ENCODE measurements at regions not wholly inside any gene's neighbourhood (a gene's known extent, or its start where the extent isn't known, plus 50 kb on each side); places are given as distances from the start of the nearest gene placed in this dataset.

DNA sequence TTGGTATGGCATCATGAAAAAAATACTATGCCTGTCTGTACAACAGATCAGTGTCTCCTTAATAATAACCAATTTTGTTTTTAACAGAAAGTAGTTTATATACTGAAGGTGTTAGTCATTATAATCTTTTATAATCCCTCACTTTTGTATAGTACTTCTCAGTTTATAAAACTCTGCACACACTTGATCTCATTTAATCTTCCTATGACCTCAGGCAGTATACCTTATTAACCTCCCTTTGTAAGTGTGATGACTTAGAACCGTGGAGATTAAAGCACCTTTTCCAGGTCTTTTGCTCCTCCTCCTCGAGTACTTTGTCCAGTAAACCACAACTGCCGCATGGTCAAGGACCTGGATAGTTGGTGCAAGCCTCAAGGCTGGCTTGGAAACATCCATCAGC lies 945.5 kb downstream of the EPHA4 start:
- no peak overlapping the region for H3K4me3 Mint-ChIP-seq
- no peaks in the 10 kb centered on the region for H3K27me3 Mint-ChIP-seq (ENCODE audit: low read depth)
- DNase-seq (ENCODE audit: low spot score) = no peak
- no peaks in the 10 kb centered on the region for H3K36me3 Mint-ChIP-seq (ENCODE audit: low read depth)
- no peaks in the 10 kb centered on the region for H3K4me1 Mint-ChIP-seq (ENCODE audit: low read depth)
- no peak overlapping the region for H3K27ac Mint-ChIP-seq
- H3K9me3 Mint-ChIP-seq = no peaks in the 10 kb centered on the region

DNA sequence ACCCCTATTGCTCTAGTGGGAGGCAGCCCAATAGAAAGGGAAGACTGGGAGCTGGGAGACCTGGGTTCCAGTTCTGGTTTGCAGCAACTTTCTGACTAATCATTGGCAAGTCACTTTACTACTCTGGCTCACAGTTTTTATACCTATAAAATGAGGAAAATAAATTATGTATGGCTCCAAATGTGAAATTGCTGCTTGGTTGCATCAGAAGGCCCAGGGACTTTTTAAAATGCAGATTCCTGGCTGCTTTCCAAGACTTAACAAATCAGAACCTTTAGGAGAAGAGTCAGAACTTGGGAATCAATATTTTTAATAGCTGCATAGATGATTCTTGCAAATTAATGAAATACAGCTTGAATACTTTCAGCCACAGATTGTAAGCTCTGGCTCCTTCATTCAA lies 943.9 kb downstream of the EPHA4 start:
- no peaks in the 10 kb centered on the region for H3K36me3 Mint-ChIP-seq (ENCODE audit: low read depth)
- H3K27me3 Mint-ChIP-seq (ENCODE audit: low read depth) = no peaks in the 10 kb centered on the region

DNA sequence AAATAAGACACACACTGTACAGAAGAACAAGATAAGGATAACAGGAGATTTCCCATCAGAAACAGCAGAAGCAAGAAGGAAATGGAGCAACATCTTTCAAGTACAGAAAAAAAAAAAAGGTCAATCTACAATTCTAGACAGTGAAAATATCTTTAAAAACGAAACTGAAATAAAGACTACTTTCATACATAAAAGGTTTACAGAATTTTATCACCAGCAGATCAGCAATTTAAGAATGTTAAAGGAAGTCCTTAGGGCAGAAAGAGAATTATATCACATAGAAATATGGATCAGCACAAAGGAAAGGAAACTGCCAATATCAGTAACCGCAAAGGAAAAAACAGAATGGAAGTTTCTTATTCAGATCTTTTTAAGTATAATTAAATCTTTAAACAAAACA lies 931.0 kb downstream of the EPHA4 start:
- H3K4me1 Mint-ChIP-seq (ENCODE audit: low read depth) = peaks cover 8% of the 10 kb centered on the region
- H3K36me3 Mint-ChIP-seq (ENCODE audit: low read depth) = no peaks in the 10 kb centered on the region
- peaks cover 2% of the 10 kb centered on the region for H3K27me3 Mint-ChIP-seq (ENCODE audit: low read depth)
- H3K4me3 Mint-ChIP-seq = no peak overlapping the region
- no peak for DNase-seq (ENCODE audit: low spot score)
- no peaks in the 10 kb centered on the region for H3K9me3 Mint-ChIP-seq
- H3K27ac Mint-ChIP-seq = no peak overlapping the region

More for the DNA sequence above, 943.9 kb downstream of the EPHA4 start:
- no peak overlapping the region for H3K4me3 Mint-ChIP-seq
- H3K27ac Mint-ChIP-seq = no peak overlapping the region
- H3K9me3 Mint-ChIP-seq = no peaks in the 10 kb centered on the region
- H3K4me1 Mint-ChIP-seq (ENCODE audit: low read depth) = no peaks in the 10 kb centered on the region
- DNase-seq (ENCODE audit: low spot score) = no peak

DNA sequence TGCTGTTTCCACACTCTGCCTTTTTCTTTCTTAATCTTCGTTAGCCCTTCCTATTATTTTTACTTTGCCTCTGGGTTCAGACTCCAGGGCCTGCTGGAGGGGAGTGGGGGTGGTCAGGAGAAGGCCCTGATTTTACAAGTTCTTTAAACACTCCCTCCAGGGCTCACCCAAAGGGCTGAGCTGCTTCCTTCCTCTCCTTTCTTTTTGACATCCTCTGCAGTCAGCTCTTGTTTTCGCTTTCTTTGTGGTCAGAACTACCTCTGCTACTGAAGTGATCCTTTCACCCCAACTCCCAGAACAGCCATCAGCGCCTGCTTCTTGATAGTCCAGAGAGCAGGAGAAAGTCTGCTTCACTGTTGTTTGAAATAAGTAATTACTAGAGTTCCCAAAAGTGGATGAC lies 925.7 kb downstream of the EPHA4 start:
- H3K27ac Mint-ChIP-seq = no peak overlapping the region
- H3K4me3 Mint-ChIP-seq = no peak overlapping the region
- no peaks in the 10 kb centered on the region for H3K9me3 Mint-ChIP-seq
- no peaks in the 10 kb centered on the region for H3K36me3 Mint-ChIP-seq (ENCODE audit: low read depth)
- H3K4me1 Mint-ChIP-seq (ENCODE audit: low read depth) = peaks cover 1% of the 10 kb centered on the region
- no peak for DNase-seq (ENCODE audit: low spot score)
- peaks cover 2% of the 10 kb centered on the region for H3K27me3 Mint-ChIP-seq (ENCODE audit: low read depth)

DNA sequence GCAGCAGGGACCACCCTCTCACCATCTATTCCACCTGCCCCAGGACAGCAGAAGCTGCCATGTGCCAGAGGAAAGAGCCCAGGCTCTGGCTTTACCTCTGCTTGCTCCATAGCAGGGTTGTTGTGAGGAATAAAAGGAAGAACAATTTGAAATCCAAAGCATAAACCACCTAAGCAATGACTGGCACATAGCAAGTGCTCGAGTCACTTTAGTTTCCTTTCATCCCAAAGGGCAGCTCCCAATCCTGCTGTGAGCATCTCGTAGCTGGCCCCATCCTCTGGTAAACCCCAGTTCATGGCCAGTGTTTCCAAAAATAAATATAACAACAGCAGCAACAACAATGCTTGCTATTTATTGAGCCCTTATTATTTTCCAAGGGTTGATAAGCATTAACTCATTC lies 923.5 kb downstream of the EPHA4 start:
- no peak overlapping the region for H3K27ac Mint-ChIP-seq
- no peaks in the 10 kb centered on the region for H3K9me3 Mint-ChIP-seq
- no peak overlapping the region for H3K4me3 Mint-ChIP-seq
- no peaks in the 10 kb centered on the region for H3K4me1 Mint-ChIP-seq (ENCODE audit: low read depth)
- H3K36me3 Mint-ChIP-seq (ENCODE audit: low read depth) = no peaks in the 10 kb centered on the region
- no peaks in the 10 kb centered on the region for H3K27me3 Mint-ChIP-seq (ENCODE audit: low read depth)
- DNase-seq (ENCODE audit: low spot score) = no peak

DNA sequence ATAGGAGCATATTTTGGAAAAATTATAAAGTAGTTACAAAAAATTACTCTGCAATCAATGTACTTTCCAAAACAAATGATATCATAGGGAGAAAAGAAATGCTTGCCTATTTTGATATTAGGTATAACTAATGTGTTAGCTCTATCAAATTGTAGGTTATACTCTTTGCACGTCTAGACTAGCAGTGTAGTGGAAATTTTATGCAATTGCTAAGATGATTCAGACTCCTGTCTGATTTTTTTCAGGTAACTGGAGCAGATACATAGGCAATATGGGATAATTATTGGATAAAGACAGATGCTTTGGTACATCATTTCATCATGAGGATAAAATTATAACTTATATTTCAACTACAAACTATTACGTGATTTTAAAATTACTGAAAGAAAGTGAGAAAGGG lies 918.3 kb downstream of the EPHA4 start:
- H3K9me3 Mint-ChIP-seq = no peaks in the 10 kb centered on the region
- no peaks in the 10 kb centered on the region for H3K36me3 Mint-ChIP-seq (ENCODE audit: low read depth)
- H3K27ac Mint-ChIP-seq = no peak overlapping the region
- no peaks in the 10 kb centered on the region for H3K4me1 Mint-ChIP-seq (ENCODE audit: low read depth)
- H3K4me3 Mint-ChIP-seq = no peak overlapping the region
- no peaks in the 10 kb centered on the region for H3K27me3 Mint-ChIP-seq (ENCODE audit: low read depth)
- no peak for DNase-seq (ENCODE audit: low spot score)

DNA sequence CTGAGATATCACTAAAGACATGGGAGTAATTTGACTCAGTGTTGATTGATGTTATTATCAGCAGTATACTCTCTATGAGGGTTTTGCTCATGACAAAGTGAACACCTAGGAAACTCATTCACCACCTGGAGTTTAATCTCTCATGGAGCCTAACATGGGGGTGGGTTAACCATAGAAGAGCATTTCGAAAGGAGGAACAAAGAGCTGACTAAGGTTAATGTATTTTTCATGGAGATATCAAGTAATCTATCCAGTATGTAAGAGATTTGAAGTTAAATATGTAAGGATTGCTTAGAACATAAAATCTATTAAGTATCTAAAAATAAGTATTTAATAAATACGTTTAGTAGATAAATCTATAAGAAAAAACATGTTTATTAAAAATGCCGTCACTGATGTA lies 917.8 kb downstream of the EPHA4 start:
- Mint-ChIP-seq H3K9me3 (no peaks in the 10 kb centered on the region), H3K27ac (no peak overlapping the region), H3K27me3 (ENCODE audit: low read depth) (no peaks in the 10 kb centered on the region), H3K36me3 (ENCODE audit: low read depth) (no peaks in the 10 kb centered on the region), H3K4me1 (ENCODE audit: low read depth) (no peaks in the 10 kb centered on the region), H3K4me3 (no peak overlapping the region)
- no peak for DNase-seq (ENCODE audit: low spot score)

DNA sequence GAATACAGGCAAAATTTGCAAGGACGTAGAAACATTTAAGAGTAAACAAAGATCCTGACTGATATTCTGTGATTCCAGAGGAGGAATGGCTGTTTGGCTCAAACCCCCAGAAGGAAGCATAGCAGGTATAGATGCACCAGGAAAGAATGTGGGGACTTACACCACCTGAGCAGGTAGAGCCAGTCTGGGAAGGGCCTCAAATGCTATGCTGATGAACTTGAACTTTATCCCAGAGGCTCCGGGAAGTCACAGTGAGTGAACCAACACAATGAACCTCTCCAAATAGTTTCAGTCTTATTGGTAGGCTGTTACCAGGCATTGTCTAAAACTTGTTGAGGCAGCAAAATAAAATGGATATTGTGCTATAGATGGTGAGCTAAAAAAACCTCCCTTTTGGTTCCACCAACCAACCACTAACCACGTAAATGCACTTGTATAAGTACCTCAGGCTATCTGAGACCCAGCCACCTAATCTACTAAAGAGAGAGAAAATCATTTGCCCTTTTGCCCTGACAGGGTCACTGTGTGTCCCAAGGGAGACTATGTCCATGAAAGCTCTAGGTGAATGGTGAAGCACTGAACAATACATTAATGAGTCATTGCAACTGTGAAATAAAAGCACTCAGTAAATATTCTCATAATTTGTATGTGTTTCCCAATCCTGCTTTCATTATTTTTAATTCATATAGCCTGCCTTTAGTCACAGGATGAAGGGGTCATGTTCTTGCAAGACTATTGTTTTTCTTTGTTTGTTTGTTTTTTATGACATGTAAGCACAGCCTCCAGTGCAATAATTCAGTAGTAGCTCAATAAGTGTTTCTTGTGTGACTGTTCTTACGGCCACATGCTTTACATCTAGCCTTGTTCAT lies 911.6 kb downstream of the EPHA4 start:
- no peaks in the 10 kb centered on the region for H3K27me3 Mint-ChIP-seq (ENCODE audit: low read depth)
- DNase-seq (ENCODE audit: low spot score) = no peak
- H3K4me1 Mint-ChIP-seq (ENCODE audit: low read depth) = no peaks in the 10 kb centered on the region
- no peaks in the 10 kb centered on the region for H3K9me3 Mint-ChIP-seq
- H3K4me3 Mint-ChIP-seq = no peak overlapping the region
- H3K27ac Mint-ChIP-seq = no peak overlapping the region
- no peaks in the 10 kb centered on the region for H3K36me3 Mint-ChIP-seq (ENCODE audit: low read depth)

DNA sequence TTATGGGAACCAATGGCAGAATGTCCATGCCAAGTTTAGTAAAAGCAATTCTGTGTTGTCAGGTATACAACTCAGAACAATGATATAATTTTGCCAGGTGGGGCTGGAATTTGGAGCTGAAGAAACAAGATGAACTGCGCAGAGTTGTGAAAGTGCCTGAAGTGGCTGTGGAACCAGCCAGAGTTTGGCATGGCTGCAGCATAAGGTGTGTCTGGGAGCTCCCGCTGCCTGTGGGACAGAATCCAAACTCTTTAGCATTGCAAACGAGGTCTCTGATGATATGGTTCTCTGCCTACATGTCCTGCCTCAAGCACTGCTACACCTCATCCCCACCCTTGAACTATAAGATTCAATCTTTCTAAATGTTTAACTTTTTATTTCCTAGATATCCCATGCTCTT lies 909.7 kb downstream of the EPHA4 start:
- Mint-ChIP-seq H3K27ac (no peak overlapping the region), H3K27me3 (ENCODE audit: low read depth) (no peaks in the 10 kb centered on the region), H3K36me3 (ENCODE audit: low read depth) (no peaks in the 10 kb centered on the region), H3K4me3 (no peak overlapping the region), H3K9me3 (no peaks in the 10 kb centered on the region), H3K4me1 (ENCODE audit: low read depth) (no peaks in the 10 kb centered on the region)
- DNase-seq (ENCODE audit: low spot score) = no peak

DNA sequence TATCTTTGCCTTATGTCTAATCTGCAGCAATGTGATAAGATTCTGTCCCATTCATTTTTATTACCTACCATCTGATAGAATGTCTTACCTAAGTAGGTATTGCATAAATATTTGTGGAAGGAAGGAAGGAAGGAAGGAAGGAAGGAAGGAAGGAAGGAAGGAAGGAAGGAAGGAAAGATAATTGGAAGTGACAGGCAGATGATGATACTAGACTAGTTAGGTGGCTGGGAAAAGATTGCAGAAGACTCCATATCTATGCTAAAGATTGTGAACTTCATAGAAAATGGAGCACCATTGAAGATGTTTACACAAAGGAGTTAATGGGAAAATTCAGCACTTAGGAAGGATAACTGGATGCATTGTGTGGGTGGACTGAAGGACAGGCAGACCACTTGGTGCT lies 909.0 kb downstream of the EPHA4 start:
- no peaks in the 10 kb centered on the region for H3K9me3 Mint-ChIP-seq
- H3K27ac Mint-ChIP-seq = no peak overlapping the region
- DNase-seq (ENCODE audit: low spot score) = no peak
- no peak overlapping the region for H3K4me3 Mint-ChIP-seq
- H3K36me3 Mint-ChIP-seq (ENCODE audit: low read depth) = no peaks in the 10 kb centered on the region
- H3K4me1 Mint-ChIP-seq (ENCODE audit: low read depth) = no peaks in the 10 kb centered on the region
- no peaks in the 10 kb centered on the region for H3K27me3 Mint-ChIP-seq (ENCODE audit: low read depth)

DNA sequence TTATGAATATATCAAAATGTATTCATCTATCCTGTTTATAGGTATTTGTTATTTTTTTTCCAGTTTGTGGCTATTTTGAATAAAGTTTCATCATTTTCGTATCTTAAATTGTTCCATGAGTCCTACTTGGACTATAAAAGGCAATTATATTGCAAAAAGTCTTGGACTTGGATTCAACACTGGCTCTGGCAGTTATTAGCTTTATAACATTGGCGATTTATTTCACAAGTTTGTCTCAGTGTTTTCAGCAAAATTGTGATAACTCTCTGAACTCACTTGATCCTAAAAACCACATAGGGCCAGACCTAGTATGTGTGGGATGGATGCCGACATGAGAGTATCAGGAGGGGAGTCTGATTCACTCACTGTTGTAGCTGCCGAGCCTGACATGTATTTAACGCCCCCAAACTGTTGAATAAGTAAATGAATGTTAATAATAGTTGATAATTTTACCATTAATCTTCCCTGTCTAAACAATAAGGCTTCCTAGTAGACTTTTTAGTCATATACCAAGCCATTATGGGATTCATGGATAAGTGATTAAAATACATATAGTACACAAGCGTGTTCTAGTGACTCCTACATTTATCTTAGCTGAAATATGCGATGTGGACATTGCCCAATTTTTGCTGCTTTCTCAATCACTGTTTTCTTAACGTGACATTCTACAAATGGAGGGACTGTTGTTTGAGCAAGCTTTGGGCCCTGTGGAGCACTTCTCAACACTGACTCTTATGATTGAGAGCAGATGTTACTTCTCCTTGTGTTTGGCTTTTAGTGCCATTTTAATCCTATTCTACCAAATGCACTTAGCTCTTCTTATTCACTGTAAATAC lies 907.6 kb downstream of the EPHA4 start:
- H3K9me3 Mint-ChIP-seq = no peaks in the 10 kb centered on the region
- H3K4me1 Mint-ChIP-seq (ENCODE audit: low read depth) = no peaks in the 10 kb centered on the region
- no peaks in the 10 kb centered on the region for H3K27me3 Mint-ChIP-seq (ENCODE audit: low read depth)
- no peak overlapping the region for H3K27ac Mint-ChIP-seq
- DNase-seq (ENCODE audit: low spot score) = no peak
- no peaks in the 10 kb centered on the region for H3K36me3 Mint-ChIP-seq (ENCODE audit: low read depth)
- no peak overlapping the region for H3K4me3 Mint-ChIP-seq

DNA sequence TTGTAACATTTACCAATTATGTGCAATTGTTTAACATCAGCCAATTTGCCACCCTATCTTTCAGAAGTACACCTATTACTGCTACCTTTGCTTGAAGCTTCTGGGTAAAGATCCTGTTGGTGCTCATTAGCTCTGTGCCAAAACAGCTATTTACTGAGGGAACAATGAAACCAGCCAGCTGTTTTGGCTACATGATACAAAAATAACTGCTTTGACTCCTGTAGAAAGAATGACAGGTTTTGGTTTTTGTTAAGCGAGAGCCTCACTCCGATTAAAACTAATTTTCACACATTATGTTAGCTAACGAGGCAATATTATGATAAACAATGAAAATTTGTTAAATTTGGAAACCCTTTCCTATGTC lies 907.0 kb downstream of the EPHA4 start:
- H3K27ac Mint-ChIP-seq = no peak overlapping the region
- no peak for DNase-seq (ENCODE audit: low spot score)
- no peaks in the 10 kb centered on the region for H3K9me3 Mint-ChIP-seq
- no peaks in the 10 kb centered on the region for H3K27me3 Mint-ChIP-seq (ENCODE audit: low read depth)
- H3K4me3 Mint-ChIP-seq = no peak overlapping the region
- H3K36me3 Mint-ChIP-seq (ENCODE audit: low read depth) = no peaks in the 10 kb centered on the region
- H3K4me1 Mint-ChIP-seq (ENCODE audit: low read depth) = no peaks in the 10 kb centered on the region

DNA sequence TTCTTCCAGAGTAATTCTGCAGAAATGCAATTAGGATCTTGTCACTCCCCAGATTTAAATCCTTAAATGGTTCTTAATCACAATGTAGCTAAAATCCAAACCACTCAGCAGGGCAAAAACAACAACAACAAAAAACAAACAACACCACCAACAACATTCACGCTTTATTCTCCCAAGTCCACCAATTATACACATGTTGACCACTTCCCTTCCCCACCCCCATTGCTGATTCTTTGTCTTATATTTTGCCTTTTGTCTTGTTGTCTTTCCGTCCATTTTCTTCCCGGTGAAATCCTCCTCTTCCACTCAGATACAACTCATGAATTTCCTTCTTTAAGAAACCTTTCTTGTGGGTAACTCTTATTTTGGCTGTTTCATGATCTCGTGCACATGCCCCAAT lies 902.8 kb downstream of the EPHA4 start:
- no peaks in the 10 kb centered on the region for H3K36me3 Mint-ChIP-seq (ENCODE audit: low read depth)
- H3K9me3 Mint-ChIP-seq = no peaks in the 10 kb centered on the region
- no peak overlapping the region for H3K27ac Mint-ChIP-seq
- no peaks in the 10 kb centered on the region for H3K27me3 Mint-ChIP-seq (ENCODE audit: low read depth)
- H3K4me1 Mint-ChIP-seq (ENCODE audit: low read depth) = no peaks in the 10 kb centered on the region
- H3K4me3 Mint-ChIP-seq = no peak overlapping the region
- no peak for DNase-seq (ENCODE audit: low spot score)

DNA sequence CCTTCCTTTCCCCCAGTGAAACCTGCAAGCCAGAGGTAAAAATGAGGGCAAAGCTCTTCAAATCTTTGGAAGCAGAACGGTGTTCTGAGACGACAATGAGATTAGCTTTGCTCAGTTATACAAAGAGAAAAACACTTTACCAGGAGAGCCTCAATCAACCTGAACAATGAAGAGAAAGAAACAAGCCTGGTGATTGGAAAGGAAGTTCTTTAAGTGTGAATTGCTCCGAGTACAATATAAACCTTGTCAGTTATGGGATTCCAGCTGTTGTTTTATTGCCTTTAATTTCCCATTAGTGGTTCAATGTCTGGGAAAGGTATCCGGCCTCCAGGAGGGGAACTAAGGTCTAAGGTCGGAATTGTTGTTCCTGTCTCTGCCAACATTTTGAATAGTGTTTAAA lies 901.6 kb downstream of the EPHA4 start:
- H3K4me3 Mint-ChIP-seq = no peak overlapping the region
- no peak overlapping the region for H3K27ac Mint-ChIP-seq
- no peaks in the 10 kb centered on the region for H3K4me1 Mint-ChIP-seq (ENCODE audit: low read depth)
- DNase-seq (ENCODE audit: low spot score) = no peak
- no peaks in the 10 kb centered on the region for H3K9me3 Mint-ChIP-seq
- no peaks in the 10 kb centered on the region for H3K36me3 Mint-ChIP-seq (ENCODE audit: low read depth)
- H3K27me3 Mint-ChIP-seq (ENCODE audit: low read depth) = no peaks in the 10 kb centered on the region

Data from T-helper 2 cell treated with Interferon-gamma antibody and Interleukin-4, amounts not matched to agents 5 μg/mL and 100 μg/mL, for 36 hours (primary cell).